B cell (primary cell): ENCODE measurements at regions not wholly inside any gene's neighbourhood (a gene's known extent, or its start where the extent isn't known, plus 50 kb on each side); places are given as distances from the start of the nearest gene placed in this dataset.

Experiments
- ATAC-seq: fragments of 200-7000 bp; cut with Tn5 transposase; one replicate; pipeline ENCODE4 v1.10.0; 2021; ENCODE audit warnings: low read depth, mild to moderate bottlenecking, moderate number of reproducible peaks, moderate library complexity
- CTCF ChIA-PET: fragments of 350-600 bp; sonication (Branson Sonifier 250); formaldehyde crosslinking; loops from one replicate; lab custom pipeline; 2021; ENCODE audit warnings: antibody characterized with exemption, inconsistent platforms; lab: Charles Lee
- POLR2A ChIA-PET: fragments of 350-600 bp; sonication (Branson Sonifier 250); formaldehyde crosslinking; loops from one replicate; lab custom pipeline; 2021; ENCODE audit warnings: antibody characterized with exemption; lab: Charles Lee
- DNase-seq: peaks from one replicate; pipeline ENCODE4 v3.0.0; 2013
- H2AFZ ChIP-seq: 2 replicates; pipeline ENCODE4 v1.6.1; 2012; ENCODE audit warnings: mild to moderate bottlenecking, low read depth, low read length; ENCODE audit not compliant: insufficient read depth, poor library complexity, severe bottlenecking
- H3K27ac ChIP-seq, 2 donors: 1 replicate in 1 of 2; 2 replicates in 1 of 2; pipeline ENCODE4 v1.5.1; 2012 to 2013; ENCODE audit warnings: low read length in 2 of 2, mild to moderate bottlenecking in 2 of 2, moderate library complexity in 1 of 2
- H3K27me3 ChIP-seq, 4 experiments: fragments of 200-600 bp in 1 of 4; sonication (generic) in 1 of 4; replicated peaks in 1 of 4; 1 replicate in 2 of 4; 2 replicates in 2 of 4; pipeline versions ENCODE4 v1.6.1 to v1.7.0; 2013 to 2016; ENCODE audit warnings: low read length in 3 of 4, mild to moderate bottlenecking in 2 of 4, mixed read lengths in 1 of 4, moderate library complexity in 1 of 4; ENCODE audit not compliant: insufficient read depth in 4 of 4, control insufficient read depth in 3 of 4; ENCODE audit errors: control extremely low read depth in 1 of 4
- H3K36me3 ChIP-seq, 2 experiments: replicated peaks in 1 of 2; 1 replicate in 1 of 2; 2 replicates in 1 of 2; pipeline versions ENCODE4 v1.6.1 to v1.7.1; 2013; ENCODE audit warnings: low read length in 1 of 2; ENCODE audit not compliant: insufficient read depth in 2 of 2, control insufficient read depth in 1 of 2; ENCODE audit errors: control extremely low read depth in 1 of 2, extremely low read depth in 1 of 2
- H3K4me1 ChIP-seq, 2 donors: fragments of 200-600 bp in 1 of 2; sonication (generic) in 1 of 2; 1 replicate in 1 of 2; 2 replicates in 1 of 2; pipeline versions ENCODE4 v1.5.1 to v1.6.1; 2013 to 2017; ENCODE audit warnings: low read length in 2 of 2; ENCODE audit not compliant: control insufficient read depth in 2 of 2, insufficient read depth in 2 of 2
- H3K4me2 ChIP-seq: replicated peaks from 2 replicates; pipeline ENCODE3; 2012; ENCODE audit warnings: mild to moderate bottlenecking, low read depth, low read length; ENCODE audit not compliant: poor library complexity, severe bottlenecking
- H3K4me3 ChIP-seq, 5 experiments: fragments of 200-600 bp in 1 of 5; sonication (generic) in 1 of 5; 1 replicate in 3 of 5; 2 replicates in 2 of 5; pipeline versions ENCODE4 v1.5.1 to v1.7.0; 2011 to 2016; ENCODE audit warnings: low read length in 4 of 5, mild to moderate bottlenecking in 4 of 5, low read depth in 2 of 5, control low read depth in 1 of 5, moderate library complexity in 1 of 5; ENCODE audit not compliant: insufficient read depth in 1 of 5; ENCODE audit errors: control extremely low read depth in 1 of 5, extremely low read depth in 1 of 5
- H3K79me2 ChIP-seq: fragments of 200-600 bp; sonication (generic); one replicate; pipeline ENCODE4 v1.6.0; 2016; ENCODE audit warnings: low read length; ENCODE audit not compliant: control insufficient read depth, insufficient read depth
- H3K9ac ChIP-seq: fragments of 200-600 bp; sonication (generic); 2 replicates; pipeline ENCODE4 v1.6.1; 2017; ENCODE audit warnings: mild to moderate bottlenecking, low read length, moderate library complexity
- H3K9me3 ChIP-seq, 3 donors: one replicate each; pipeline versions ENCODE4 v1.6.1 to v1.7.1; 2013; ENCODE audit warnings: low read length in 2 of 3; ENCODE audit not compliant: control insufficient read depth in 2 of 3, insufficient read depth in 1 of 3; ENCODE audit errors: control extremely low read depth in 1 of 3
- H4K20me1 ChIP-seq: 2 replicates; pipeline ENCODE4 v1.6.0; 2012; ENCODE audit warnings: mild to moderate bottlenecking, low read length; ENCODE audit not compliant: insufficient read depth, control insufficient read depth, poor library complexity, severe bottlenecking
- H3K27ac Mint-ChIP-seq: one replicate; pipeline ENCODE4 v1.8.0; 2021; ENCODE audit warnings: mixed read lengths
- H3K27me3 Mint-ChIP-seq: one replicate; pipeline ENCODE4 v1.8.0; 2021; ENCODE audit warnings: mixed read lengths
- H3K4me1 Mint-ChIP-seq: one replicate; pipeline ENCODE4 v1.8.0; 2021; ENCODE audit warnings: mixed read lengths
- H3K4me3 Mint-ChIP-seq: one replicate; pipeline ENCODE4 v1.8.0; 2021; ENCODE audit warnings: mixed read lengths
- H3K9me3 Mint-ChIP-seq: one replicate; pipeline ENCODE4 v1.8.0; 2022; ENCODE audit warnings: mixed read lengths; ENCODE audit not compliant: insufficient read depth
- EZH2 ChIP-seq: IDR thresholded peaks from 2 replicates; pipeline ENCODE4 v1.6.1; 2012; ENCODE audit warnings: borderline replicate concordance, low read depth, mild to moderate bottlenecking, moderate library complexity, low read length; ENCODE audit not compliant: insufficient read depth, poor library complexity, severe bottlenecking
- WGBS: methylation state at CpG from one replicate; pipeline ENCODE4 v1.1.5; 2013; ENCODE audit warnings: missing lambda C conversion rate; ENCODE audit not compliant: insufficient coverage; 5-methylcytosine and 5-hydroxymethylcytosine counted together
- intact Hi-C: fragments of 100-400 bp; cut with micrococcal nuclease; formaldehyde crosslinking; loops from one replicate; pipeline ENCODE4 v1.10.0; 2022
- TF ChIP-seq, protein P1 (sequence below): fragments of 200-600 bp; IDR thresholded peaks from one replicate; pipeline ENCODE4 v1.8.0; 2022; ENCODE audit warnings: antibody characterized with exemption, mild to moderate bottlenecking

DNA sequence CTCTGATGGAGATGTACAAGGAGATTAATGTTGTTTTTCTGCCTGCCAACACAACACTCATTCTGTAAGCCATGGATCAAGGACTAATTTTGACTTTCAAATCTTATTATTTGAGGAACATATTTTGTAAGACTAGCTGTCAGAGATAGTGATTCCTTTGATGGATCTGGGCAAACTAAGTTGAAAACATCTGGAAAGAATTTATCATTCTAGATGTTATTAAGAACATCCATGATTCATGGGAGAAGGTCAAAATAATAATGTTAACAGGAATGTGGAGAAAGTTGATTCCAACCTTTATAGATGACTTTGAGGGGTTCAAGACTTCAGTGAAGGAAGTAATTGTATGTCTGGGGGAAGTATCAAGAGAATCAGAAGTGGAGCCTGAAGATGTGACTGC lies 196.8 kb downstream of the POSTN start:
- POLR2A ChIA-PET: no interaction called here

DNA sequence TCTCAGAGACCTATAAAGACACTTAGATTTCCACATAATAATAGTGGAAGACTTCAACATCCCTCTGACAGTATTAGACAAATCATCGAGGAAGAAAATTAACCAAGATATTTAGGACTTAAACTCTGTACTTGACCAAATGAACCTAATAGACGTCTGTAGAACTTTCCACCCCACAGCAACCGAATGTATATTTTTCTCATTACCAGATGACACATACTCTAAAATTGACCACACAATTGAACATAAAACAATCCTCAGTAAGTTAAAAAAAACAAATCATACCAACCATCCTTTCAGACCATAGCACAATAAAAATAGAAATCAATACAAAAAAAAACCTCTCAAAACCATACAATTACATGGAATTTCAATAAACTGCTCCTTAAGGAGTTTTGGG lies 201.0 kb downstream of the POSTN start:
- H3K27ac Mint-ChIP-seq: no peak overlapping the region
- H4K20me1 ChIP-seq: no peaks in the 10 kb centered on the region
- H3K9me3 ChIP-seq: peaks cover 0 to 21% (median 0%) of the 10 kb centered on the region in 3 donors
- no peak overlapping the region for H3K4me2 ChIP-seq
- no peaks in the 10 kb centered on the region for H3K4me1 ChIP-seq
- 50% methylated on average over 2 of the region's 3 CpGs for WGBS
- intact Hi-C loops: no loop called here
- POLR2A ChIA-PET: no interaction called here
- no peak overlapping the region for H3K9ac ChIP-seq
- H3K79me2 ChIP-seq: no peaks in the 10 kb centered on the region
- DNase-seq (no peak), ATAC-seq (no peak)
- no peaks in the 10 kb centered on the region for H3K27me3 Mint-ChIP-seq
- no peaks in the 10 kb centered on the region for H3K36me3 ChIP-seq
- no peak overlapping the region for H3K4me3 Mint-ChIP-seq
- H3K4me3 ChIP-seq: no peak overlapping the region
- no peak overlapping the region for H3K27ac ChIP-seq
- no peaks in the 10 kb centered on the region for H3K27me3 ChIP-seq
- H2AFZ ChIP-seq: no peak overlapping the region
- CTCF ChIA-PET: no interaction called here
- TF ChIP-seq EZH2: no peak
- TF ChIP-seq, protein P1, sequence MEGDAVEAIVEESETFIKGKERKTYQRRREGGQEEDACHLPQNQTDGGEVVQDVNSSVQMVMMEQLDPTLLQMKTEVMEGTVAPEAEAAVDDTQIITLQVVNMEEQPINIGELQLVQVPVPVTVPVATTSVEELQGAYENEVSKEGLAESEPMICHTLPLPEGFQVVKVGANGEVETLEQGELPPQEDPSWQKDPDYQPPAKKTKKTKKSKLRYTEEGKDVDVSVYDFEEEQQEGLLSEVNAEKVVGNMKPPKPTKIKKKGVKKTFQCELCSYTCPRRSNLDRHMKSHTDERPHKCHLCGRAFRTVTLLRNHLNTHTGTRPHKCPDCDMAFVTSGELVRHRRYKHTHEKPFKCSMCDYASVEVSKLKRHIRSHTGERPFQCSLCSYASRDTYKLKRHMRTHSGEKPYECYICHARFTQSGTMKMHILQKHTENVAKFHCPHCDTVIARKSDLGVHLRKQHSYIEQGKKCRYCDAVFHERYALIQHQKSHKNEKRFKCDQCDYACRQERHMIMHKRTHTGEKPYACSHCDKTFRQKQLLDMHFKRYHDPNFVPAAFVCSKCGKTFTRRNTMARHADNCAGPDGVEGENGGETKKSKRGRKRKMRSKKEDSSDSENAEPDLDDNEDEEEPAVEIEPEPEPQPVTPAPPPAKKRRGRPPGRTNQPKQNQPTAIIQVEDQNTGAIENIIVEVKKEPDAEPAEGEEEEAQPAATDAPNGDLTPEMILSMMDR: no peak
- peaks cover 7% of the 10 kb centered on the region for H3K9me3 Mint-ChIP-seq
- no peaks in the 10 kb centered on the region for H3K4me1 Mint-ChIP-seq

More for the DNA sequence above, 196.8 kb downstream of the POSTN start:
- no peaks in the 10 kb centered on the region for H4K20me1 ChIP-seq
- CTCF ChIA-PET: no interaction called here
- H3K9me3 ChIP-seq: no peaks in the 10 kb centered on the region
- no peak overlapping the region for H3K4me3 Mint-ChIP-seq
- no peak overlapping the region for H3K27ac ChIP-seq
- no peaks in the 10 kb centered on the region for H3K4me1 ChIP-seq
- DNase-seq (no peak), ATAC-seq (no peak)
- peaks cover 8% of the 10 kb centered on the region for H3K9me3 Mint-ChIP-seq
- no peak for TF ChIP-seq EZH2
- TF ChIP-seq, protein P1: no peak
- no peaks in the 10 kb centered on the region for H3K27me3 Mint-ChIP-seq
- intact Hi-C loops: no loop called here
- no peaks in the 10 kb centered on the region for H3K4me1 Mint-ChIP-seq
- no peaks in the 10 kb centered on the region for H3K27me3 ChIP-seq
- no peak overlapping the region for H3K9ac ChIP-seq
- H3K4me2 ChIP-seq: no peak overlapping the region
- H3K79me2 ChIP-seq: no peaks in the 10 kb centered on the region
- H3K4me3 ChIP-seq: no peak overlapping the region
- no peaks in the 10 kb centered on the region for H3K36me3 ChIP-seq
- H2AFZ ChIP-seq: no peak overlapping the region
- H3K27ac Mint-ChIP-seq: no peak overlapping the region
